ENCODE measurements at regions not wholly inside any gene's neighbourhood (a gene's known extent, or its start where the extent isn't known, plus 50 kb on each side); places are given as distances from the start of the nearest gene placed in this dataset.

DNA sequence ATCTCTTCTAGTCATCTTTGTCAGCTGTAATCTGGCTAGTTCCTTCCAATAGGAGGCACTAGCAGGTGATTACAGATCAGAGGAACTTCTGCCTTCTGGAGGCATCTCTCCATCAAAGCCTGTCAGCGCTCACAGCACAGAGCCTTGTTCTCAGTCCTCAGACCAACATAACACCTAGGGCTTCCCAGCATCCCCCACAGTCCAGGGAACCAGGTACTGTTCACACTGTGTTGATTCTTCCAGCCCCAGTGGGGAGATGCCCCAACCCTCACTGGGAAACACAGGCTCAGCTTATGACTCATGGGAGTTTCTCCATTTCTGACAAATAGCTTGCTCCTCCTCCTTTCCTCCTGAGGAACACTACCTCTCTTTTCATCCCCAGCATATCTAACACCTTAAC, 601.7 kb downstream of the CBLN2 start:
- no peak for FAIRE-seq
- DNase-seq (ENCODE audit: insufficient read length, low spot score), result no peak

DNA sequence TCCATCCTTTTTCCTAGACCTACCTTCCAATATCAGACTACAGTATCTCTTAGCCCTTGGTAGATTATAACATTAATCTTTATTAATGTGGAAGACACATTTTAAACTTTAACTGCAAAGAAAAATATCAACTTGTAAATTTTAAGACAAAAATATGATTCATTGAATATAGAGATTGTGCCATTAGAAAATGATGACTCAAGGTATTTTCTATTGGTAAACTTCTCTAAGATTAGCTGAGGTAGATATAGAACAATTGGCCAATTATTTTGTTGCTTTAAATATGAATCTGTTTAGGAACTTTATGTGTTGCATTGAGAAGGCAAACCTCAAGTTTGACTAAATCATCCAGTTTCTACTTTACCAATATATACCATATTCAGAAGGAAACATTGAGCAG, 604.7 kb downstream of the CBLN2 start:
- FAIRE-seq (no peak), DNase-seq (ENCODE audit: insufficient read length, low spot score) (no peak)

DNA sequence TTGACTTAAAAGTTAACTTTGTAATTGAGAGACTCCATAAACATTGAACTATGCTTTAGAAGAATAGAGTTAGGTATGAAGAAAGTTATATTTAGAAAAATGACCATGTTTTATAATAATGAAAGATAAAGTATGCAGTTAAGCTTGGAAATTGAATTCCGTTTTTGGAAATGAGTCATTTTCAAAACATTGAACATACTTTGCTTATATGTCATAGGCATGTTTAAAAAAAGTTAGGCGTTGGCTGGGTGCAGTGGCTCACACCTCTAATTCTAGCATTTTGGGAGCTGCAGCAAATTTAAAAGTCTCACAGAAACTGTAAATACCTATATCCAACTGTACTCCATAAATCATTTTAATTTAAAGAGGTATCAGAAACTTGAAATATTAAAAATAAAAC, 607.4 kb downstream of the CBLN2 start:
- FAIRE-seq (no peak), DNase-seq (ENCODE audit: insufficient read length, low spot score) (no peak)

DNA sequence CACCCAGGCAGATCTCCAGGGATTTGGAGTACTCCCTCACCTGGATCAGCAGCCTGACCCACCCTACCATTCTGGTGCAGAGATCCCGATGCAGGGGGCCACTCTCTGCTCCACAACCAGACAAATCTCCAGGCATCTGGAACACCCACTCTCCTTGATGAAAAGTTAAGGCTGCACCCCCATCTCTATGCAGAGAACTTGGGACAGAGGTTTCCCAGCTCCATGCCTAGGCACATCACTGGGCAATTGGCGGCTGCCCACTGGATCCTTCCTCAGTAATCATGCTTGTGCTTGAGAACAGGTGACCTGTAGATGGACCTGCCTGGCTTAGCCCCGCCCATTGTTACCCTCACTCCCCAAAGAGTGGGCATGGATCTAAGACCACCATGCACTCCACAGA, 624.9 kb downstream of the CBLN2 start:
- DNase-seq (ENCODE audit: insufficient read length, low spot score) (no peak), FAIRE-seq (no peak)

DNA sequence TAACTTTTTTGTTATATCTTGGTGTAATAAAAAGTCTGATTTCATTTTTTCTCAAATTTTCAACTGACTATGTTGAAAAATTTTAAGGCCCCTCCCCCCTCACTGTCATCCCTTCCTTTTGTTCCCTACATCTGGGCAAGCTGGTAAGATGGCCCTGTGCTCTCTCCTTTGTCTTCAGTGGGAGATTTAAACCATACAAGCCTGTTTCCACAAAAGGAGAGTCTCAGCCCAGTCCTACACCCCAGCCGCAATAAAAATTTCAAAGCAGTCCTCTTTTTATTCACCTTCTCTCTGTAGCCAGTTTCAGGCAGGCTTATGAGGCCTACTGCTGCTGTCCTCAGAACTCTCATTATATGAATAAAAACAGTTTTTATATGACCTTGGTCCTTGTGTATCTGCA, 630.5 kb downstream of the CBLN2 start:
- DNase-seq (ENCODE audit: insufficient read length, low spot score) (no peak), FAIRE-seq (no peak)

DNA sequence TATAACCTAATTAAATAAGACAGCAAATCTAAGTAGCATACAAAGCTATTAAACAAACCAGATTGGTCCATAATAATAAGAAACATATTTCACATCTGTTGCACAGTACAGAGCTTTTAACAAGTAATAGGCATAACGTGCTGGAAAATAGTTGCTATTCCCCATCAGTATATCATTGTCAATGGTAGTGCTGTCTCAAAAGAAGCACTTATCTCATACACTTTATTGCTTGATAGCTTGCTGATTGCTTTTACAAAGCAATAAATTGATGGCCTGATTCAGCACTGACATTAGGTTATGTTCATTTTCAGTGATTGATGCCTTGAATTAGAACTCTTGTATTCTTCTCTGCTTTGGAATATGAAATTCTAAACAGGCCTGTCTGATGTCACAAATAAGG, 641.7 kb downstream of the CBLN2 start:
- FAIRE-seq, result no peak
- DNase-seq (ENCODE audit: insufficient read length, low spot score), result no peak

DNA sequence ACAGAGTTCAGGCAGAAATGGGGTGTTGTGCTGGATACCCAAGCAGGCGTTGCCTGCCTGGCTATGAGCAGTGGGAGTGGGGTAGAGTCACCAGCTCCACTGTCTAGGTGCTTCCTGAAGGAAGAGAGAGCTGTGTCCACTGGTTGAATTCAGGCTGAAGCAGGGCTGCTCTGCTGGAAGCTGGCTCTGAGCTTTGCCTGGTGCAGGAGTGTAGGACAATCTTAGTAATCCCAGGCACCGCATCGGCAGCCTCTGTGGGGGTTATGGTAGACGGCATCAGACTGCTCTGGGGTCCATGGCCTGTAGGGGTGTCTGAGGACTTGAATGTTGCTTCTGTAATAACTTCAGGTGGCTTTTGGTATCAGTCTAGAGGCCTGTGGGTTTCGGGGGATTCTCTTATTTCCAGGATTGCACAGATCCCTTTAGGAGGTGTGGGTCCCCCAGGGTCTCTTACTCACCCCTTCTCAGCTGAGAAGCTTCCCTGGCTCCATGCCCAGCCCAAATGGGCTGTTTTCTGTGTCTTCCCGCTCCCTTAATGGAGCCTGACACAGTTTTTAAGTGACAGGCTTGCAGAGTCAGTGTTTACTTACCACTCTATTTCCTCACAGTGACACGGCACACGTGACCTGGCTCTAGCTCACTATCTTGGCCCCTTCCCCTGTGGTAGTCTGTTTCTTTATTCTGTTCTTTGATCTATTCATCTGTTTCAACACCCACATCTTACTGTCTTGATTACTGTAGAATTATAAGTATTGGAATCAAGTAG, 644.3 kb downstream of the CBLN2 start:
- no peak for FAIRE-seq
- no peak for DNase-seq (ENCODE audit: insufficient read length, low spot score)

DNA sequence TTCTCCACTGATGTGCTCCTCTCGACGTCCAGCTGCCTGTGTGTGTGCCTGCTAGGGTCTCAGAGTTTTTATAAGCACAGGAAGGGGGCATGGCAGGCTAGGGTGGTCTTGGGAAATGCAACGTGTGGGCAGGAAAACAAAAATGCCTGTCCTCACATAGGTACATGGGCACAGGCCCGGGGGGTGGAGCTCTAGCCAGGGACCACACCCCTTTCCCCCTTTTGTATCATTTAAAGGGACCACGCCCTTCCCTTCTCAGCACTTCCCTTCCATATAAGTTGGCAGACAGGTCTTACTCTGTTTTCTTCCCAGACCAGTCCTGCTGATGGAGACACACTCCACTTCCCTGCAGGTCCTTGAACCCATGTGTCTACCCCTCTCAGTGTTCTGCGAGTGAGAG, 645.0 kb downstream of the CBLN2 start:
- FAIRE-seq (no peak), DNase-seq (ENCODE audit: insufficient read length, low spot score) (no peak)

DNA sequence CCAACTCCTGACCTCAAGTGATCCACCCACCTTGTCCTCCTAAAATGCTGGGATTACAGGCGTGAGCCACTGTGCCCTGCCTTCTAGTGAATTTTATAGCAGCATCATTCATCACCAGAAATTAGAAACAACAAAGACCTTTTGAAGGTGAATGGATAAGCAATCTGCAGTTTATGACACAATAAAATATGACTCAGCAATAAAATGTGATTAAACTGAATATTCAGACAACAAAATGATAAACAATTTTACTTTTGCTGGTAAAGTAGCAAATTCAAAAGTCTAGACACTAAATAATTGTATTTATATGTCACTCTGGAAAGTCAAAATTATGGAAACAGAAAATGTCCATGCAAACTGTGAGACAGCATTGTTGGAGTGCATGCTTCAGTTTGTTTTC, 656.6 kb downstream of the CBLN2 start:
- DNase-seq (ENCODE audit: insufficient read length, low spot score) (no peak), FAIRE-seq (no peak)

DNA sequence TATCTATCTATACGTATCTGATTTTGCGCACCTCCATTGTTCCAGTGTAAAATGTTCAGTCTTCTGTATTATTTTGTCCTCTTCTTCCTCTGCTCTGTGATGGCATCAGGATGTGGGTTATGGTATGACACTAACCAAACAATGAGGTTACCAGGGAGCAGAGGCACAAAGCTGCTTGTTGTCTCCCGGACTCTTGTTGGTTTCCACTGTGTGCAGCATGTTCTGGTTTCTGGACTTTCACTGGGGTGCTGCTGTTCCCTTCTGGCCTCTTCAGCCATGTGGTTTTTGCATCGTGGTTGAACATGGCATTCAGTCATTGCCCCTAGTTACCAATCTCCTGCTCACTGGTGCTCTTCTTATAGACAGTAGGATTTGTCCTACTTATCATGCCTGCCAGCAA, 665.9 kb downstream of the CBLN2 start:
- DNase-seq (ENCODE audit: insufficient read length, low spot score) (no peak), FAIRE-seq (no peak)

DNA sequence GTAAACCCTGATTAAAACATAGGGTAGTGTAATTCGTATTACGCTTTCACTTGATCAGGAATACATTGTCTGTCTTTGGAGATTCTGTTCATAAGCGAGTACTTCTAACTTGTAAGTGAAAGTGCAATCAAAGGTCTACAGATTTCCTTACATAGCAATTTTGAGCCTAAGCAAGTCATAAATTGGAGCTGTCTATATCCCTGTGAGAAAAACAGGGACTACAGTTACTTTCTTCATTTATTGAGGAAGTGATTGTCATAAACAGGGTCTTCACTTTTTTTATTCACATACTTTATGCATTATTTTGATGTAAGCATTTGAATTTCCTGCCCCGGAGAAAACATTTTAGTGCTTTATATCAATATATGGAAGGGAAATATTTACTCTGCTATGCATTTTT, 670.4 kb downstream of the CBLN2 start:
- FAIRE-seq, result no peak

DNA sequence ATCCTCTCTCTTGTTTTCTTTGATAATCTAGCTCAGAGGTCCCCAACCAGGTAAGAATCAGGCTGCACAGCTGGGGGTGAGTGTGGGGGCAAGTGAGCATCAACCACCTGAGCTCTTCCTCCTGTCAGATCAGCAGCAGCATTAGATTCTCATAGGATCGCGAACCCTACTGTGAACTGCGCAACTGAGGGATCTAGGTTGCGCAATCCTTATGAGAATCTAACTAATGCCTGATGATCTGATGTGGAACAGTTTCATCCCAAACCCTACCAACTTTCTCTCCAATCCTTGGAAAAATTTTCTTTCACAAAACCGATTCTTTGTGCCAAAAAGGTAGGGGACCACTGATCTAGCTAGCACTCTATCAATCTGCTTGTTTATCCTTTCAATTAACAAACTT, 678.3 kb downstream of the CBLN2 start:
- DNase-seq (ENCODE audit: insufficient read length, low spot score), result no peak
- FAIRE-seq, result no peak

More for the DNA sequence above, 670.4 kb downstream of the CBLN2 start:
- no peak for DNase-seq (ENCODE audit: insufficient read length, low spot score)

DNA sequence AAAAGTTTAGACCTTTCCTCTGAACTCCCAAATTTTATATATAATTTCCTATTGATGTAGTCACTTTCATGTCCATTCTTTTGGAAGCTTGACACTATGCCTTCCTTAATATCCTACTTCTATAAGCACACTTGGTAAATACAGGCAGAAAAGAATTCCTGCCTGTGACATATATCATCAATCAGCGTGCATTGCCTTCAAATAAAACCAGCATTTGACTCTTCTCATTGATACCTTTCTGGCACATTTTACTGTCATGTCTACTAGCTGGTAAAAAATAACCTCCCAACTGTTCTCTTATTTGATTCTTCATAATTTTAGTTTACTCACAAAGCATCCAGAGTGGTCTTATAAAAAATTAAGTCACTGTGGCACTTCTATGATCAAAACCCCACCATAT, 693.5 kb downstream of the CBLN2 start:
- FAIRE-seq (no peak), DNase-seq (ENCODE audit: insufficient read length, low spot score) (no peak)

DNA sequence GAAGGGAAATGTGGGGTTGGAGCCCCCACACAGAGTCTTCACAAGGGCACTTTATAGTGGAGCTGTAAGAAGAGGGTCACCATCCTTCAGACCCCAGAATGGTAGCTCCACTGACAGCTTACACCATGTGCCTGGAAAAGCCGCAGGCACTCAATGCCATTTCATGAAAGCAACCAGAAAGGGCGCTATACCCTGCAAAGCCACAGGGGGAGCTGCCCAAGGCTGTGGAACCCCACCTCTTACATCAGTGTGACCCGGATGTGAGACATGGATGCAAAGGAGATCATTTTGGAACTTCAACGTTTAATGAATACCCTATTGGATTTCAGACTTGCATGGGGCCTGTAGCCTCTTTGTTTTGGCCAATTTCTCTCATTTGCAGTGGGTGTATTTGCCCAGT, 694.7 kb downstream of the CBLN2 start:
- DNase-seq (ENCODE audit: insufficient read length, low spot score) (no peak), FAIRE-seq (no peak)

DNA sequence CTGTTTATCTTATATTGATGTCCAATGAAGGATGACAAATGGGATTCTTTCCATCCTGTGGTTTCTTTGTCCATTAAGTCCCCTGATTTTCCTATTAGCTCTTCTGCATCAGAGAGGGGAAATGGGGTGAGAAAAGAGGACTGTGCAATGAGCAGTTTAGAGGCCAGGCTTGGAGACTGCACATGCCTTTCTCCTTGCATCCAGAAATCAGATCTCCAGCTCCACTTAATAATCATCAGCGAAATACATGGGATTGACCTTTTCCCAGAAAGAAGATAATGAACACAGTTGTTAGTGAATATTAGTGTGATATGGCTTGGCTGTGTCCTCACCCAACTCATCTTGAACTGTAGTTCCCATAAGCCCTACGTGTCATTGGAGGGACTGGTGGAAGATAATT, 697.4 kb downstream of the CBLN2 start:
- DNase-seq (ENCODE audit: insufficient read length, low spot score) (no peak), FAIRE-seq (no peak)

DNA sequence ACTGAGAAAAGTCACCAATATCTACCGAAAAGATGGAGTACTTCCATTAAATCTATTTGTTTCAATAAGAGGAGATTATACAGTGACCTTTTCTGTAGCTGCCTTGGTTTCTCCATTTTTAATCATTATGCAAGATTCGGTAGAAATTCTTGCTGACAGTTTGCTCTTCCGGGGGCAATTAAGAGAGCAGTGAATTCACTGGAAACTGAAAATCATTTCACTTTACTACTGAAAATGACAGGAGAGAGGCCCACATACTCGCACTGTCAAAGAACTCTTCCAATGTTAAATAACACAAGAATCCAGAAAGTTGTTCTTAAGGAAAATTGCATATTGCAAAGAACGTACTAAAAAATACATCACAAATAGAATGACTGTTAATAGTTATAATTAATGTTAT, 699.3 kb downstream of the CBLN2 start:
- FAIRE-seq (no peak), DNase-seq (ENCODE audit: insufficient read length, low spot score) (no peak)

DNA sequence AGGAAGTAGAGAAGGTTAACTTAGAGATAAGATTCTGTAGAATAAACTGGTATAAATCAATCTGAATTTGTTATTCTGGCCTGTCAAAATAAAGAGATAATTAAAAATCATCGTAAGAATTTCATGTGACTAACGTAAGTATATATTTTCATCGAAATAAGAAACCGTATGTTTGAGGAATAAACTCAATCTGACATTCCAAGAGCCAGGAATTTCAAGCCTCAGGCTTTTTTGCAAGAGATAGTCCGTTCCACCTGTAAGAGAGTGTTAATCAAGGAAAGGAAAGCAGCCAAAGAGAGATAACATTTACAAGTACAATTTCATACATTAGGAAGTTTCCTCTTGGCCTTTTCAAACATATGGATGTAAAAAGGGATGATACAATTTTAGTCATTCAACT, 701.5 kb downstream of the CBLN2 start:
- no peak for FAIRE-seq
- no peak for DNase-seq (ENCODE audit: insufficient read length, low spot score)

DNA sequence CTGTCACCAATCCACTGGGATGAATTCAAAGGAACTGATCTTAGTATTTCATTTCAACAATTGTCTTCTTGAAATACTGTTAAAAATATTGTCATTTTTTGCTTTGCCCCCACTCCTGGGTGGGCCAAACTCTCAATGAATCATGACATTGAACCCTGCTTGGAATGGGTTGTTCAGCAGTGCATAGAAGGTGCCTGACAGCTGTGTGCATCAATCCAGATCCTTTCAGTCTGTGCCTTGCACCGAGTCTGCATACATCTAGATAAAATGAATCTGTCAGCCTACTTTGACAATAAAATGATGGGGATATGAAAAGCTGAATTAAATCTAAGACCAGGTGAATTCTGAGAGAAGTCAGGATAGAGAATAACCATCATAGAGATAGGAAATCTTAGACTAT, 706.6 kb downstream of the CBLN2 start:
- FAIRE-seq (no peak), DNase-seq (ENCODE audit: insufficient read length, low spot score) (no peak)

DNA sequence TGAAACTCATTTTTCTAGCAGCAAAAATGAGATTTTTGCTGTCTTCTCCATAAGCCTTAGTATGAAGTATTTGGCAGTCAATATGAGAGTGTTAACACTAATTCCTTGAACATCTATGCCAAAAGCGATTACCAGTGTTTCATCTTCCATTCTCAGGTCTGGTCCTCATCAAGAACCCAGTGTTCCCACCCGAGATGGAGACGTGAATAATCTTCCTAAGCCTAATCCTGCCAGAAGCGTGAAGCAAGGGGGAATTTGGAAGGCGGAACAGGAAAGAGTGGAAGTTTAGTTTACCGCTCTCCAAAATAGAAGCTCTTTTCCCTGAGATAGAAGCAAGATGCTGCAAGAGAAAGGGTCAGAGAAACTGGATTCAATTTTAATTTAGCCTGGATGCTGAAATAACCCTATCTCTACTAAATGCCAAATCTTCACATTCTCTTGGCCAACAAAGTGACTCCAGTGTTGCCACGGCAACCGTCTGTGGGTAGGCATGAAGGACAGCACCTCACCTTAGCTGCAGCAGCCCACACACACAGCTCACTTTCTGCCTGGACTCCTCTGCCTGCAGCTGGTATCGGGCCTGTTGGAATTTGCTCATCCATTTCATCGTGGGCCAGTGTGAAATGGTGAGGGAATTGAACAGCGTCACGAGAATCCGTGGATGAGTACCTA, 711.1 kb downstream of the CBLN2 start:
- DNase-seq (ENCODE audit: insufficient read length, low spot score) (no peak), FAIRE-seq (no peak)

DNA sequence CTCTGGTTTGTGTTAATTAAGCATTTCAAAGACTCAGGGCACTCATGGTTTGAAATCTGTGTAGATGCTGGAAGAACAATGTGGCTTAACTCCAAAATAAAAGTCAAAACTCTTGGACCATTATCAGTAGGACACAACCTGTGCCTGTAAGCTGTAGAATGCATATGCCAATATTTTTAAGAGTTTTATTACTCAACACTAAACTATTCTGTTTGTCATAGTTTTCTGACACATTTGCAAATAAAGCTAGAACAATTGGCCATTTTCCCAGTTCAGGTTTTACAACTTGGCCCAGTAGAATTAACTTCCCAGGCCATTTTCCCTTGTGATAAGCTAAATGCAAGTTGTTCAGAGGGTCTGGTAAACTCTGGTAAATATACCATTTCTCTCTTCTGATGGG, 713.1 kb downstream of the CBLN2 start:
- no peak for DNase-seq (ENCODE audit: insufficient read length, low spot score)
- FAIRE-seq, result no peak

DNA sequence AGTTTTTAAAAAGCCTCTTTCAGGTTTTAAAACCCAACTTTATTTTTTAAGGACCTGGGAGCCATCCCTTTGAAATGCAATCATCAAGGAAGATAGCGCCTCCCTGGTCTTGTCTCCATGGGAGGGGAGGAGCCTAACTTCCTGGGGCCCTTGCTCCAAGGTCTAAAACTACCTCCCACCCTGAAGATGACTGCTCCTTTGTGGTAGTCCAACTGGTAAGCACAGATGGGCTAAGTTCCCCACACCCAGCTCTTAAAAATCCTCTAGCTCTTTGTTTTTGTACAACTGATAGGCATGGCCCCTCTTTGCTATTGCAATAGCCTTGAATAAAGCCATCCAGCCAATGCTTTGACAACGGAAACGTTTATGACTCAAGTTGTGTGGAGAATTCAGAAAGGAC, 716.8 kb downstream of the CBLN2 start:
- DNase-seq (ENCODE audit: insufficient read length, low spot score), result no peak
- FAIRE-seq, result no peak

DNA sequence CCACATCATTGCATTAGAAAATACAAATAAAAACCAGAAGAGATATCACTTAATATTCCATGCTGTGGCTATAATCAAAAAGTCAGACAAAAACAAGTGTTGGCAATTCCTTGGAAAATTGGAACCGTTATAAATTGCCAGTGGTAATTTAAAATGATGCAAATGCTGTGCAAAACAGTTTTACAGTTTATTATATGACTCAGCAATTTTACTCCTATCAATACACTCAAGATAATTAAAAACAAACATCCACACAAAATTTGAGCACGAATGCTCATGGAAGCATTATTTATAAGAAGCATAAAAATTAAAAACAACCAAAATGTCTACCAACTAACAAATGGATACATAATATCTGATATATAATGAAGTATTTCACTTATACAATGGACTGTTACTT, 728.8 kb downstream of the CBLN2 start:
- no peak for FAIRE-seq
- DNase-seq (ENCODE audit: insufficient read length, low spot score), result no peak

DNA sequence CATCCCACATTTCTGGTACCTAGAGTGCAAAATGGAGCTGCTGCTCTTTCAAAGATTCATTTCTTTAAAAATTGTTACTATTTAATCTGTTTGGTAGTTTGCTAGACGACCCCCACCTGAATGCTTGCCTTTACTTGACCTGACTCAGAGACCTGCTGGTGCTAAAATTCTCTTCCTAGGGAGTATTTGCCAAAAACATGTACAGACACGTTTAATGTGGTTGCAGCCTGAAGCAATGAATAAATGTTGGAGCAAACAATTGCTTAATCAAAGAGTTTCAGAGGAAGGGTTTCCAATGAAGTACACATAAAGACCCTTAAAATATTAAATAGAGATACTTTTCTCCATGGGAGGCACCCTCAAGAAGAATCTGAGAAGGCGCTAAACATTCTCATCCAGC, 734.4 kb downstream of the CBLN2 start:
- DNase-seq (ENCODE audit: insufficient read length, low spot score) (no peak), FAIRE-seq (no peak)
